H9 (cell line): ENCODE measurements at regions not wholly inside any gene's neighbourhood (a gene's known extent, or its start where the extent isn't known, plus 50 kb on each side); places are given as distances from the start of the nearest gene placed in this dataset.
"Not testable (repeated sequence)": the region's sequence is repeated elsewhere in the genome, so short reads cannot be mapped to it uniquely, and the experiment has no call there.

Source experiments
- DNase-seq: peaks from one replicate; pipeline ENCODE4 v3.0.0-alpha.2; 2017
- H2AFZ ChIP-seq: one replicate; pipeline ENCODE4 v1.6.1; 2013; ENCODE audit warnings: mild to moderate bottlenecking, low read length, control low read depth, moderate library complexity
- H2AK5ac ChIP-seq: 2 replicates; pipeline ENCODE4 v1.6.1; 2013; ENCODE audit warnings: low read length, control low read depth, mixed read lengths; ENCODE audit not compliant: insufficient read length
- H2BK120ac ChIP-seq: one replicate; pipeline ENCODE4 v1.6.1; 2013; ENCODE audit warnings: low read depth, mild to moderate bottlenecking, low read length, control low read depth, inconsistent platforms; ENCODE audit not compliant: poor library complexity, severe bottlenecking
- H2BK12ac ChIP-seq: 2 replicates; pipeline ENCODE4 v1.6.1; 2013; ENCODE audit warnings: low read length, control low read depth, mixed read lengths, low read depth; ENCODE audit not compliant: insufficient read length
- H2BK15ac ChIP-seq: 2 replicates; pipeline ENCODE4 v1.6.1; 2013; ENCODE audit warnings: low read depth, low read length, control low read depth
- H2BK20ac ChIP-seq: one replicate; pipeline ENCODE4 v1.6.1; 2013; ENCODE audit warnings: low read depth, mild to moderate bottlenecking, low read length, control low read depth, inconsistent platforms; ENCODE audit not compliant: poor library complexity, severe bottlenecking
- H2BK5ac ChIP-seq: 2 replicates; pipeline ENCODE4 v1.6.1; 2013; ENCODE audit warnings: low read length, control low read depth, mixed read lengths; ENCODE audit not compliant: insufficient read length
- H3K14ac ChIP-seq: 2 replicates; pipeline ENCODE4 v1.6.1; 2013; ENCODE audit warnings: low read length, control low read depth; ENCODE audit not compliant: insufficient read depth
- H3K18ac ChIP-seq: 2 replicates; pipeline ENCODE4 v1.6.1; 2013; ENCODE audit warnings: low read depth, mild to moderate bottlenecking, mixed read lengths, low read length, control low read depth; ENCODE audit not compliant: insufficient read length
- H3K23ac ChIP-seq: 2 replicates; pipeline ENCODE4 v1.6.1; 2013; ENCODE audit warnings: low read length, control low read depth, mixed read lengths, low read depth; ENCODE audit not compliant: insufficient read length
- H3K23me2 ChIP-seq: 2 replicates; pipeline ENCODE4 v1.6.1; 2013; ENCODE audit warnings: low read depth, mild to moderate bottlenecking, mixed read lengths, low read length, control low read depth; ENCODE audit not compliant: insufficient read length, poor library complexity, severe bottlenecking
- H3K27ac ChIP-seq: 2 replicates; pipeline ENCODE4 v1.5.1; 2013; ENCODE audit warnings: low read length, control low read depth, mixed read lengths, low read depth; ENCODE audit not compliant: insufficient read length
- H3K27me3 ChIP-seq: 2 replicates; pipeline ENCODE4 v1.6.1; 2013; ENCODE audit warnings: low read length, control low read depth, inconsistent platforms; ENCODE audit not compliant: insufficient read depth
- H3K4ac ChIP-seq: 2 replicates; pipeline ENCODE4 v1.6.1; 2013; ENCODE audit warnings: low read depth, mild to moderate bottlenecking, control low read depth, inconsistent platforms, low read length, moderate library complexity
- H3K4me1 ChIP-seq: 2 replicates; pipeline ENCODE4 v1.6.1; 2013; ENCODE audit warnings: low read length, control low read depth, inconsistent platforms; ENCODE audit not compliant: insufficient read depth
- H3K4me2 ChIP-seq: 2 replicates; pipeline ENCODE4 v1.6.1; 2013; ENCODE audit warnings: low read length, control low read depth, mixed read lengths; ENCODE audit not compliant: insufficient read length, insufficient read depth
- H3K56ac ChIP-seq: 2 replicates; pipeline ENCODE4 v1.6.1; 2013; ENCODE audit warnings: low read depth, mild to moderate bottlenecking, mixed read lengths, low read length, control low read depth; ENCODE audit not compliant: insufficient read length
- H3K79me1 ChIP-seq: 2 replicates; pipeline ENCODE4 v1.6.1; 2013; ENCODE audit warnings: low read depth, mild to moderate bottlenecking, moderate library complexity, low read length, control low read depth, inconsistent platforms; ENCODE audit not compliant: insufficient read depth, poor library complexity, severe bottlenecking
- H3K79me2 ChIP-seq: 2 replicates; pipeline ENCODE4 v1.6.1; 2013; ENCODE audit warnings: low read length, control low read depth, inconsistent platforms; ENCODE audit not compliant: insufficient read depth
- H3K9ac ChIP-seq: 2 replicates; pipeline ENCODE4 v1.6.1; 2013; ENCODE audit warnings: low read length, control low read depth, mixed read lengths; ENCODE audit not compliant: insufficient read length; ENCODE audit errors: extremely low read depth
- H3K9me3 ChIP-seq: one replicate; pipeline ENCODE4 v1.6.1; 2013; ENCODE audit warnings: low read depth, low read length, inconsistent platforms; ENCODE audit not compliant: control insufficient read depth
- H3T11ph ChIP-seq: one replicate; pipeline ENCODE4 v1.6.1; 2013; ENCODE audit warnings: mild to moderate bottlenecking, low read length, control low read depth, inconsistent platforms
- H4K20me1 ChIP-seq: one replicate; pipeline ENCODE4 v1.6.1; 2013; ENCODE audit not compliant: control insufficient read depth, insufficient read length, insufficient read depth
- H4K5ac ChIP-seq: 2 replicates; pipeline ENCODE4 v1.6.1; 2013; ENCODE audit warnings: low read depth, mild to moderate bottlenecking, mixed read lengths, low read length, control low read depth; ENCODE audit not compliant: insufficient read length
- H4K8ac ChIP-seq: replicated peaks from 2 replicates; pipeline ENCODE4 v1.6.1; 2013; ENCODE audit warnings: low read length, control low read depth, mixed read lengths, low read depth; ENCODE audit not compliant: insufficient read length
- H4K91ac ChIP-seq: 2 replicates; pipeline ENCODE4 v1.6.1; 2013; ENCODE audit warnings: low read depth, mild to moderate bottlenecking, moderate library complexity, mixed read lengths, low read length, control low read depth; ENCODE audit not compliant: insufficient read length
- H3K27ac Mint-ChIP-seq, 3 experiments: 2 replicates in 2 of 3; 3 replicates in 1 of 3; pipeline ENCODE4 v1.8.0; 2020 to 2021; ENCODE audit warnings: mixed read lengths in 3 of 3, mild to moderate bottlenecking in 1 of 3, moderate library complexity in 1 of 3
- H3K27me3 Mint-ChIP-seq: 2 replicates; pipeline ENCODE4 v1.8.0; 2021; ENCODE audit warnings: low read depth, mild to moderate bottlenecking, moderate library complexity, mixed read lengths
- H3K36me3 Mint-ChIP-seq, 3 experiments: 2 replicates in 2 of 3; 3 replicates in 1 of 3; pipeline ENCODE4 v1.8.0; 2020 to 2021; ENCODE audit warnings: low read depth in 3 of 3, mixed read lengths in 3 of 3; ENCODE audit not compliant: insufficient read depth in 1 of 3
- H3K4me1 Mint-ChIP-seq, 2 experiments: 2 replicates each; pipeline ENCODE4 v1.8.0; 2020; ENCODE audit warnings: mixed read lengths in 2 of 2
- H3K4me3 Mint-ChIP-seq, 2 experiments: 2 replicates in 1 of 2; 3 replicates in 1 of 2; pipeline ENCODE4 v1.8.0; 2020 to 2021; ENCODE audit warnings: mild to moderate bottlenecking in 2 of 2, mixed read lengths in 2 of 2, moderate library complexity in 1 of 2
- H3K9me3 Mint-ChIP-seq, 2 experiments: 2 replicates in 1 of 2; 3 replicates in 1 of 2; pipeline ENCODE4 v1.8.0; 2020; ENCODE audit warnings: mild to moderate bottlenecking in 2 of 2, mixed read lengths in 2 of 2, moderate library complexity in 1 of 2
- WGBS: extraction: QIAGEN DNeasy Blood & Tissue Kit; methylation state at CpG from one replicate; pipeline ENCODE4 v1.1.7; 2013; ENCODE audit warnings: missing lambda C conversion rate, low lambda C conversion rate, mixed read lengths; ENCODE audit not compliant: insufficient read length; ENCODE audit errors: extremely low coverage; 5-methylcytosine and 5-hydroxymethylcytosine counted together

- no CpG with 5 or more reads among the region's 6 CpGs for WGBS
- H4K20me1 ChIP-seq, H2BK120ac ChIP-seq, H4K8ac ChIP-seq, H3K4me1 ChIP-seq, H3K27ac Mint-ChIP-seq, H3K4ac ChIP-seq, H2BK12ac ChIP-seq, DNase-seq, H3K18ac ChIP-seq, H3K79me2 ChIP-seq, H2AFZ ChIP-seq, H3K23ac ChIP-seq, H3K27me3 Mint-ChIP-seq, H3K27ac ChIP-seq, H3K4me2 ChIP-seq, H3K14ac ChIP-seq, H3K9me3 ChIP-seq, H3K79me1 ChIP-seq, H4K91ac ChIP-seq, H3K27me3 ChIP-seq, H3K36me3 Mint-ChIP-seq, H3K56ac ChIP-seq, H2BK15ac ChIP-seq, H3K9ac ChIP-seq, H2BK5ac ChIP-seq, H2BK20ac ChIP-seq, H3T11ph ChIP-seq, H3K23me2 ChIP-seq, H2AK5ac ChIP-seq, H3K4me1 Mint-ChIP-seq, H4K5ac ChIP-seq, H3K4me3 Mint-ChIP-seq: not testable (repeated sequence)
- peaks cover 50 to 60% of the 10 kb centered on the region in 2 experiments for H3K9me3 Mint-ChIP-seq
Measured at GRCh38 chr13:18281829-18282597, 899.6 kb downstream of the TUBA3C start.

DNA sequence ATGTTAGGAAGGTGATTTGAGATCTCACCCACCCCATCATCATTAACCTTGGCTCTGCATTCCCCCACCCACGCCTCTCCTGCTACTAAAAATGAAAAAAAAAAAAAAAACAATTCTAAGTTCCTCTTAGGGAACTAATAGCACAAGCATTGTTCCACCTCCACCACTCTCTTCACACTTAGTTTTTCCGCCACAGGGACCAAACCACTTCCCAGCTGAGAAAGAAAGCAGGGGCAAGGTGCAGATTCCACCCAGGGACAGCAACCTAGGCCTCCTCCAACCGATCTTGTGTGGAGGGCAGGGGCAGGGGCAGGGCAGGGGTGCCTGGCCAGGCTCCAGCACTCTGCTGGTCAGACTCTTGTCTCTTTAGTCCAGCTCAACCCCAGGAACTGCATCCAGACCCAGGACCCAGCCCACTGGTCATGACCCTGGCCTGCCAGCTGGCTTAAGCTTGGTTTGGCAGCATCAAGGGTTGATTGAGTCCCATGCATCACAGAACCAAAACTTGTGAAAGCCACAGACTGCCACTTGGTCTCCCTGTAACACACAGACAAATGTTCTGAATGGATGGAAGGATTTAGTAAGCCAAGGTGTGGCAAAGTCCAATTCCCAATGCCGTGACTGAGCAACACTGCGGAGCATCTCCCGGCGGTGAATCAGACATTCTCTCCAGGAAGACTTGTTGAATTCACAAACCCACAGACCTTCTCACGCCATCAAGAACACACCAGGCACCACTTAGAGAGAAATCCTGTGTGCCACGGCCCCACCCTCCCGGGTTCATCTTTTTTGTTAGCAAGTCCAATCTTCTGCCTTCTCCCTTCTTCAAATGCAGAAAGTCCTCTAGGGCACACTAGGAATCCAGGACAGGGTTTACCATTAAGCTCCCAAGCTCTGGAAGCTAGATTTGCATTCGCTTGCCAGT lies 900.5 kb downstream of the TUBA3C start:
- H4K5ac ChIP-seq, H2AK5ac ChIP-seq, H2AFZ ChIP-seq, H2BK20ac ChIP-seq, H4K91ac ChIP-seq, H3K4me1 Mint-ChIP-seq, H3K4me3 Mint-ChIP-seq, H3K27me3 ChIP-seq, H3K27ac Mint-ChIP-seq, H3K23me2 ChIP-seq, H3K56ac ChIP-seq, H4K20me1 ChIP-seq, H2BK5ac ChIP-seq, H3K23ac ChIP-seq, H2BK12ac ChIP-seq, H3K4me1 ChIP-seq, H4K8ac ChIP-seq, H3K14ac ChIP-seq, H3K4me2 ChIP-seq, H3K9ac ChIP-seq, DNase-seq, H3K79me2 ChIP-seq, H3K36me3 Mint-ChIP-seq, H3K27me3 Mint-ChIP-seq, H2BK15ac ChIP-seq, H3K4ac ChIP-seq, H3T11ph ChIP-seq, H3K79me1 ChIP-seq, H2BK120ac ChIP-seq, H3K18ac ChIP-seq, H3K27ac ChIP-seq: not testable (repeated sequence)
- H3K9me3 ChIP-seq, result peaks cover 11% of the 10 kb centered on the region
- H3K9me3 Mint-ChIP-seq, result peaks cover 52 to 60% of the 10 kb centered on the region in 2 experiments
- WGBS, result no CpG with 5 or more reads among the region's 11 CpGs
